GM18867 (cell line): ENCODE measurements at regions not wholly inside any gene's neighbourhood (a gene's known extent, or its start where the extent isn't known, plus 50 kb on each side); places are given as distances from the start of the nearest gene placed in this dataset.

Source experiments
- ATAC-seq: cut with Tn5 transposase; IDR thresholded peaks from one replicate; pipeline ENCODE4 v1.9.1; 2021; ENCODE audit warnings: mild to moderate bottlenecking, moderate library complexity; ENCODE audit not compliant: unreplicated experiment

GRCh38 chr18:63071701-63072141 lies 247.8 kb downstream of the BCL2 start:
- no peak for ATAC-seq

- no peak for ATAC-seq
Observed at GRCh38 chr18:63070767-63071502, 248.6 kb downstream of the BCL2 start.

GRCh38 chr18:63069496-63069895 lies 250.1 kb downstream of the BCL2 start:
- no peak for ATAC-seq

- ATAC-seq = no peak
Observed at GRCh38 chr18:63067939-63068338, 251.6 kb downstream of the BCL2 start.

GRCh38 chr18:63065172-63065571 lies 254.4 kb downstream of the BCL2 start:
- ATAC-seq = no peak

GRCh38 chr18:63063171-63063570 lies 256.4 kb downstream of the BCL2 start:
- ATAC-seq = no peak

GRCh38 chr18:63062246-63062645 lies 257.3 kb downstream of the BCL2 start:
- ATAC-seq = no peak

- no peak for ATAC-seq
Observed at GRCh38 chr18:63061303-63061702, 258.3 kb downstream of the BCL2 start.

- ATAC-seq = no peak
Observed at GRCh38 chr18:63058521-63058920, 261.0 kb downstream of the BCL2 start.

GRCh38 chr18:63057707-63058106 lies 261.9 kb downstream of the BCL2 start:
- no peak for ATAC-seq

GRCh38 chr18:63054901-63055584 lies 264.5 kb downstream of the BCL2 start:
- no peak for ATAC-seq

- ATAC-seq = no peak
Observed at GRCh38 chr18:63051928-63052327, 267.6 kb downstream of the BCL2 start.

- peak; percentile 87 for ATAC-seq
Observed at GRCh38 chr18:63050667-63051395, 268.7 kb downstream of the BCL2 start.

- no peak for ATAC-seq
Observed at GRCh38 chr18:63046375-63046774, 273.2 kb downstream of the BCL2 start.

- no peak for ATAC-seq
Observed at GRCh38 chr18:63043516-63043915, 276.1 kb downstream of the BCL2 start.

GRCh38 chr18:63042351-63042750 lies 277.2 kb downstream of the BCL2 start:
- no peak for ATAC-seq

GRCh38 chr18:63040788-63041410 lies 278.7 kb downstream of the BCL2 start:
- peak; percentile 58 for ATAC-seq

GRCh38 chr18:63037491-63037890 lies 282.1 kb downstream of the BCL2 start:
- no peak for ATAC-seq

- no peak for ATAC-seq
Observed at GRCh38 chr18:63031375-63031774, 288.2 kb downstream of the BCL2 start.
